ENCODE measurements at regions not wholly inside any gene's neighbourhood (a gene's known extent, or its start where the extent isn't known, plus 50 kb on each side); places are given as distances from the start of the nearest gene placed in this dataset.

GRCh38 chr6:164114651-164115050, 700.1 kb downstream of the QKI start:
- Histone ChIP-seq H3K4me1 (ENCODE audit: control insufficient read depth, insufficient read depth, low read length) (no peaks in the 10 kb centered on the region), H3K9me3 (ENCODE audit: control insufficient read depth, low read length) (no peaks in the 10 kb centered on the region), H3K36me3 (ENCODE audit: control insufficient read depth, insufficient read depth, low read length) (no peaks in the 10 kb centered on the region), H3K27ac (ENCODE audit: insufficient read depth, low read depth, low read length, poor library complexity, severe bottlenecking) (no peak overlapping the region), H3K4me3 (ENCODE audit: insufficient read depth, low read depth, low read length) (no peak overlapping the region), H3K27me3 (ENCODE audit: control insufficient read depth, insufficient read depth, low read length, poor library complexity, severe bottlenecking) (no peaks in the 10 kb centered on the region)
- WGBS, 2 experiments: 84 to 88% methylated on average over 5 of the region's 5 CpGs

- Histone ChIP-seq H3K4me1 (ENCODE audit: control insufficient read depth, insufficient read depth, low read length) (no peaks in the 10 kb centered on the region), H3K4me3 (ENCODE audit: insufficient read depth, low read depth, low read length) (no peak overlapping the region)
- WGBS, 2 experiments: 93 to 95% methylated on average over 4 of the region's 4 CpGs
Measured at GRCh38 chr6:164114051-164114450, 699.5 kb downstream of the QKI start.

GRCh38 chr6:164113637-164114036, 699.1 kb downstream of the QKI start:
- H3K27ac ChIP-seq (ENCODE audit: insufficient read depth, low read depth, low read length, poor library complexity, severe bottlenecking): no peak overlapping the region
- H3K9me3 ChIP-seq (ENCODE audit: control insufficient read depth, low read length): no peaks in the 10 kb centered on the region
- no peaks in the 10 kb centered on the region for H3K36me3 ChIP-seq (ENCODE audit: control insufficient read depth, insufficient read depth, low read length)
- no peak overlapping the region for H3K4me3 ChIP-seq (ENCODE audit: insufficient read depth, low read depth, low read length)
- WGBS, 2 experiments: 93 to 96% methylated on average over 4 of the region's 4 CpGs
- H3K27me3 ChIP-seq (ENCODE audit: control insufficient read depth, insufficient read depth, low read length, poor library complexity, severe bottlenecking): no peaks in the 10 kb centered on the region
- no peaks in the 10 kb centered on the region for H3K4me1 ChIP-seq (ENCODE audit: control insufficient read depth, insufficient read depth, low read length)

More at GRCh38 chr6:164114051-164114450, 699.5 kb downstream of the QKI start:
- no peak overlapping the region for H3K27ac ChIP-seq (ENCODE audit: insufficient read depth, low read depth, low read length, poor library complexity, severe bottlenecking)
- no peaks in the 10 kb centered on the region for H3K9me3 ChIP-seq (ENCODE audit: control insufficient read depth, low read length)
- H3K27me3 ChIP-seq (ENCODE audit: control insufficient read depth, insufficient read depth, low read length, poor library complexity, severe bottlenecking): no peaks in the 10 kb centered on the region
- H3K36me3 ChIP-seq (ENCODE audit: control insufficient read depth, insufficient read depth, low read length): no peaks in the 10 kb centered on the region

- 72 to 82% methylated on average over 4 to 5 of the region's 6 CpGs for WGBS, 2 experiments
- Histone ChIP-seq H3K4me1 (ENCODE audit: control insufficient read depth, insufficient read depth, low read length) (peaks cover 3% of the 10 kb centered on the region), H3K36me3 (ENCODE audit: control insufficient read depth, insufficient read depth, low read length) (no peaks in the 10 kb centered on the region), H3K27ac (ENCODE audit: insufficient read depth, low read depth, low read length, poor library complexity, severe bottlenecking) (no peak overlapping the region), H3K4me3 (ENCODE audit: insufficient read depth, low read depth, low read length) (no peak overlapping the region), H3K27me3 (ENCODE audit: control insufficient read depth, insufficient read depth, low read length, poor library complexity, severe bottlenecking) (no peaks in the 10 kb centered on the region), H3K9me3 (ENCODE audit: control insufficient read depth, low read length) (no peaks in the 10 kb centered on the region)
Measured at GRCh38 chr6:164109770-164110140, 695.2 kb downstream of the QKI start.

GRCh38 chr6:164108869-164109769, 694.6 kb downstream of the QKI start:
- no peaks in the 10 kb centered on the region for H3K27me3 ChIP-seq (ENCODE audit: control insufficient read depth, insufficient read depth, low read length, poor library complexity, severe bottlenecking)
- no peaks in the 10 kb centered on the region for H3K36me3 ChIP-seq (ENCODE audit: control insufficient read depth, insufficient read depth, low read length)
- peaks cover 3% of the 10 kb centered on the region for H3K4me1 ChIP-seq (ENCODE audit: control insufficient read depth, insufficient read depth, low read length)
- H3K9me3 ChIP-seq (ENCODE audit: control insufficient read depth, low read length): no peaks in the 10 kb centered on the region
- no peak overlapping the region for H3K4me3 ChIP-seq (ENCODE audit: insufficient read depth, low read depth, low read length)
- WGBS, 2 experiments: 94% methylated on average over 20 of the region's 20 CpGs
- no peak overlapping the region for H3K27ac ChIP-seq (ENCODE audit: insufficient read depth, low read depth, low read length, poor library complexity, severe bottlenecking)

- Histone ChIP-seq H3K4me1 (ENCODE audit: control insufficient read depth, insufficient read depth, low read length) (peaks cover 3% of the 10 kb centered on the region), H3K4me3 (ENCODE audit: insufficient read depth, low read depth, low read length) (no peak overlapping the region), H3K27me3 (ENCODE audit: control insufficient read depth, insufficient read depth, low read length, poor library complexity, severe bottlenecking) (no peaks in the 10 kb centered on the region), H3K9me3 (ENCODE audit: control insufficient read depth, low read length) (no peaks in the 10 kb centered on the region), H3K27ac (ENCODE audit: insufficient read depth, low read depth, low read length, poor library complexity, severe bottlenecking) (no peak overlapping the region), H3K36me3 (ENCODE audit: control insufficient read depth, insufficient read depth, low read length) (no peaks in the 10 kb centered on the region)
- 73 to 74% methylated on average over 4 of the region's 4 CpGs for WGBS, 2 experiments
Measured at GRCh38 chr6:164108092-164108491, 693.6 kb downstream of the QKI start.

GRCh38 chr6:164107297-164107995, 692.9 kb downstream of the QKI start:
- Histone ChIP-seq H3K4me1 (ENCODE audit: control insufficient read depth, insufficient read depth, low read length) (peaks cover 9% of the 10 kb centered on the region), H3K27me3 (ENCODE audit: control insufficient read depth, insufficient read depth, low read length, poor library complexity, severe bottlenecking) (no peaks in the 10 kb centered on the region), H3K4me3 (ENCODE audit: insufficient read depth, low read depth, low read length) (no peak overlapping the region), H3K27ac (ENCODE audit: insufficient read depth, low read depth, low read length, poor library complexity, severe bottlenecking) (no peak overlapping the region), H3K36me3 (ENCODE audit: control insufficient read depth, insufficient read depth, low read length) (no peaks in the 10 kb centered on the region), H3K9me3 (ENCODE audit: control insufficient read depth, low read length) (no peaks in the 10 kb centered on the region)
- WGBS, 2 experiments: 93 to 94% methylated on average over 9 of the region's 9 CpGs

- Histone ChIP-seq H3K36me3 (ENCODE audit: control insufficient read depth, insufficient read depth, low read length) (no peaks in the 10 kb centered on the region), H3K9me3 (ENCODE audit: control insufficient read depth, low read length) (no peaks in the 10 kb centered on the region), H3K4me3 (ENCODE audit: insufficient read depth, low read depth, low read length) (no peak overlapping the region), H3K4me1 (ENCODE audit: control insufficient read depth, insufficient read depth, low read length) (peaks cover 19% of the 10 kb centered on the region), H3K27ac (ENCODE audit: insufficient read depth, low read depth, low read length, poor library complexity, severe bottlenecking) (no peak overlapping the region), H3K27me3 (ENCODE audit: control insufficient read depth, insufficient read depth, low read length, poor library complexity, severe bottlenecking) (no peaks in the 10 kb centered on the region)
- WGBS, 2 experiments: 86 to 88% methylated on average over 17 of the region's 17 CpGs
Measured at GRCh38 chr6:164106345-164106769, 691.8 kb downstream of the QKI start.

- H3K27ac ChIP-seq (ENCODE audit: insufficient read depth, low read depth, low read length, poor library complexity, severe bottlenecking): no peak overlapping the region
- H3K27me3 ChIP-seq (ENCODE audit: control insufficient read depth, insufficient read depth, low read length, poor library complexity, severe bottlenecking): no peaks in the 10 kb centered on the region
- no peak overlapping the region for H3K4me3 ChIP-seq (ENCODE audit: insufficient read depth, low read depth, low read length)
- H3K9me3 ChIP-seq (ENCODE audit: control insufficient read depth, low read length): no peaks in the 10 kb centered on the region
- H3K4me1 ChIP-seq (ENCODE audit: control insufficient read depth, insufficient read depth, low read length): peaks cover 19% of the 10 kb centered on the region
- WGBS, 2 experiments: 94 to 96% methylated on average over 16 of the region's 16 CpGs
- no peaks in the 10 kb centered on the region for H3K36me3 ChIP-seq (ENCODE audit: control insufficient read depth, insufficient read depth, low read length)
Measured at GRCh38 chr6:164105705-164106104, 691.2 kb downstream of the QKI start.

- Histone ChIP-seq H3K4me3 (ENCODE audit: insufficient read depth, low read depth, low read length) (no peak overlapping the region), H3K4me1 (ENCODE audit: control insufficient read depth, insufficient read depth, low read length) (peaks cover 24% of the 10 kb centered on the region), H3K27me3 (ENCODE audit: control insufficient read depth, insufficient read depth, low read length, poor library complexity, severe bottlenecking) (no peaks in the 10 kb centered on the region), H3K36me3 (ENCODE audit: control insufficient read depth, insufficient read depth, low read length) (no peaks in the 10 kb centered on the region), H3K27ac (ENCODE audit: insufficient read depth, low read depth, low read length, poor library complexity, severe bottlenecking) (no peak overlapping the region), H3K9me3 (ENCODE audit: control insufficient read depth, low read length) (no peaks in the 10 kb centered on the region)
- WGBS, 2 experiments: 93 to 100% methylated on average over 4 of the region's 4 CpGs
Measured at GRCh38 chr6:164104432-164104831, 689.9 kb downstream of the QKI start.
